Left ventricle myocardium inferior (tissue), 1 donor: ENCODE measurements at regions not wholly inside any gene's neighbourhood (a gene's known extent, or its start where the extent isn't known, plus 50 kb on each side); places are given as distances from the start of the nearest gene placed in this dataset.
"Not testable (repeated sequence)": the region's sequence is repeated elsewhere in the genome, so short reads cannot be mapped to it uniquely, and the experiment has no call there.

Experiments used
- DNase-seq: peaks from one replicate; pipeline ENCODE4 v3.0.0-alpha.2; 2020
- H3K27ac ChIP-seq: fragments of 200-600 bp; replicated peaks from 2 replicates; pipeline ENCODE4 v1.8.0; 2021
- H3K27me3 ChIP-seq: fragments of 200-600 bp; 2 replicates; pipeline ENCODE4 v1.8.0; 2021; ENCODE audit warnings: low read depth
- H3K36me3 ChIP-seq: fragments of 200-600 bp; 2 replicates; pipeline ENCODE4 v1.8.0; 2021
- H3K4me1 ChIP-seq: fragments of 200-600 bp; 2 replicates; pipeline ENCODE4 v1.8.0; 2021
- H3K4me3 ChIP-seq: fragments of 200-600 bp; 2 replicates; pipeline ENCODE4 v1.8.0; 2021; ENCODE audit warnings: mild to moderate bottlenecking, moderate library complexity
- H3K9me3 ChIP-seq: fragments of 200-600 bp; replicated peaks from 2 replicates; pipeline ENCODE4 v1.8.0; 2021
- CTCF ChIP-seq: fragments of 200-600 bp; IDR thresholded peaks from 2 replicates; pipeline ENCODE4 v1.8.0; 2021; ENCODE audit warnings: antibody characterized with exemption, mild to moderate bottlenecking, borderline replicate concordance
- intact Hi-C: fragments of 100-400 bp; cut with micrococcal nuclease; formaldehyde crosslinking; loops from one replicate; pipeline ENCODE4 v1.11.0; 2022
- donor health status: DM: no; HTN: yes; CAD: no; lungs with severe emphysema.

- Histone ChIP-seq H3K36me3 (no peaks in the 10 kb centered on the region), H3K4me3 (no peak overlapping the region), H3K27ac (no peak overlapping the region), H3K9me3 (no peaks in the 10 kb centered on the region), H3K4me1 (no peaks in the 10 kb centered on the region), H3K27me3 (no peaks in the 10 kb centered on the region)
- TF ChIP-seq CTCF = no peak
- no peak for DNase-seq
- intact Hi-C loops = no loop called here
Measured at GRCh38 chr12:75754698-75755097, 243.3 kb upstream of the KRR1 start.

GRCh38 chr12:75754141-75754540, 242.7 kb upstream of the KRR1 start:
- Histone ChIP-seq H3K36me3 (no peaks in the 10 kb centered on the region), H3K27ac (no peak overlapping the region), H3K4me3 (no peak overlapping the region), H3K27me3 (no peaks in the 10 kb centered on the region), H3K4me1 (no peaks in the 10 kb centered on the region), H3K9me3 (no peaks in the 10 kb centered on the region)
- no peak for TF ChIP-seq CTCF
- intact Hi-C loops = no loop called here
- no peak for DNase-seq

- Histone ChIP-seq H3K4me3 (no peak overlapping the region), H3K9me3 (no peaks in the 10 kb centered on the region), H3K4me1 (no peaks in the 10 kb centered on the region), H3K36me3 (no peaks in the 10 kb centered on the region), H3K27ac (no peak overlapping the region), H3K27me3 (no peaks in the 10 kb centered on the region)
- TF ChIP-seq CTCF = no peak
- DNase-seq = no peak
- intact Hi-C loops = no loop called here
Measured at GRCh38 chr12:75751769-75752471, 240.5 kb upstream of the KRR1 start.

GRCh38 chr12:75750716-75751306, 239.4 kb upstream of the KRR1 start:
- H3K9me3 ChIP-seq = no peaks in the 10 kb centered on the region
- no peak overlapping the region for H3K27ac ChIP-seq
- H3K4me3 ChIP-seq = no peak overlapping the region
- H3K4me1 ChIP-seq = no peaks in the 10 kb centered on the region
- no peaks in the 10 kb centered on the region for H3K27me3 ChIP-seq
- DNase-seq = no peak
- H3K36me3 ChIP-seq = no peaks in the 10 kb centered on the region
- TF ChIP-seq CTCF = no peak
- intact Hi-C loops = no loop called here

GRCh38 chr12:75748990-75749389, 237.6 kb upstream of the KRR1 start:
- H3K36me3 ChIP-seq, intact Hi-C loops, H3K27ac ChIP-seq, DNase-seq, H3K9me3 ChIP-seq, H3K4me1 ChIP-seq, H3K4me3 ChIP-seq, H3K27me3 ChIP-seq: not testable (repeated sequence)

GRCh38 chr12:75748136-75748535, 236.7 kb upstream of the KRR1 start:
- intact Hi-C loops = no loop called here
- Histone ChIP-seq H3K27ac (no peak overlapping the region), H3K4me3 (no peak overlapping the region), H3K27me3 (no peaks in the 10 kb centered on the region), H3K36me3 (no peaks in the 10 kb centered on the region), H3K9me3 (no peaks in the 10 kb centered on the region), H3K4me1 (peaks cover 5% of the 10 kb centered on the region)
- no peak for TF ChIP-seq CTCF
- DNase-seq = no peak
